HG02840 (cell line): ENCODE measurements at regions not wholly inside any gene's neighbourhood (a gene's known extent, or its start where the extent isn't known, plus 50 kb on each side); places are given as distances from the start of the nearest gene placed in this dataset.

Experiments used
- ATAC-seq: cut with Tn5 transposase; IDR thresholded peaks from one replicate; pipeline ENCODE4 v1.9.1; 2021; ENCODE audit warnings: mild to moderate bottlenecking, moderate library complexity, moderate number of reproducible peaks; ENCODE audit not compliant: unreplicated experiment, low FRiP score

- no peak for ATAC-seq
Measured at GRCh38 chr7:108809356-108809755, 239.7 kb downstream of the DNAJB9 start.

- ATAC-seq = no peak
Measured at GRCh38 chr7:108810756-108811385, 241.2 kb downstream of the DNAJB9 start.

- no peak for ATAC-seq
Measured at GRCh38 chr7:108813251-108814014, 243.8 kb downstream of the DNAJB9 start.

GRCh38 chr7:108815815-108816214, 246.1 kb downstream of the DNAJB9 start:
- no peak for ATAC-seq

GRCh38 chr7:108818742-108819141, 249.1 kb downstream of the DNAJB9 start:
- no peak for ATAC-seq

- ATAC-seq = no peak
Measured at GRCh38 chr7:108824840-108825580, 255.3 kb downstream of the DNAJB9 start.

GRCh38 chr7:108825581-108825909, 255.9 kb downstream of the DNAJB9 start:
- ATAC-seq = no peak

GRCh38 chr7:108836256-108836655, 266.6 kb downstream of the DNAJB9 start:
- no peak for ATAC-seq

GRCh38 chr7:108838198-108838597, 268.5 kb downstream of the DNAJB9 start:
- no peak for ATAC-seq

- ATAC-seq = no peak
Measured at GRCh38 chr7:108839076-108839475, 269.4 kb downstream of the DNAJB9 start.

GRCh38 chr7:108845951-108846350, 276.3 kb downstream of the DNAJB9 start:
- ATAC-seq = no peak

- ATAC-seq = no peak
Measured at GRCh38 chr7:108846471-108846870, 276.8 kb downstream of the DNAJB9 start.

- ATAC-seq = no peak
Measured at GRCh38 chr7:108848486-108848885, 278.8 kb downstream of the DNAJB9 start.

GRCh38 chr7:108860615-108861014, 290.9 kb downstream of the DNAJB9 start:
- no peak for ATAC-seq

GRCh38 chr7:108861071-108861470, 291.4 kb downstream of the DNAJB9 start:
- ATAC-seq = no peak

GRCh38 chr7:108863227-108863848, 293.7 kb downstream of the DNAJB9 start:
- no peak for ATAC-seq

- ATAC-seq = no peak
Measured at GRCh38 chr7:108869070-108869469, 299.4 kb downstream of the DNAJB9 start.

- ATAC-seq = no peak
Measured at GRCh38 chr7:108875139-108875538, 305.5 kb downstream of the DNAJB9 start.

- no peak for ATAC-seq
Measured at GRCh38 chr7:108890862-108891261, 321.2 kb downstream of the DNAJB9 start.

- ATAC-seq = no peak
Measured at GRCh38 chr7:108908456-108908855, 338.8 kb downstream of the DNAJB9 start.

- no peak for ATAC-seq
Measured at GRCh38 chr7:108911016-108911415, 341.3 kb downstream of the DNAJB9 start.
